ENCODE measurements at regions not wholly inside any gene's neighbourhood (a gene's known extent, or its start where the extent isn't known, plus 50 kb on each side); places are given as distances from the start of the nearest gene placed in this dataset.

- Histone ChIP-seq H3K4me3 (no peak overlapping the region), H4K20me1 (ENCODE audit: insufficient read depth, poor library complexity, severe bottlenecking) (no peaks in the 10 kb centered on the region), H3K79me2 (no peaks in the 10 kb centered on the region), H3K9me2 (replicated peaks; ENCODE audit: insufficient read depth) (no peaks in the 10 kb centered on the region), H3K36me3 (replicated peaks; ENCODE audit: insufficient read depth, low read depth) (no peaks in the 10 kb centered on the region), H3K4me2 (no peak overlapping the region), H3K9me3 (ENCODE audit: low read depth) (no peaks in the 10 kb centered on the region), H3K27me3 (no peaks in the 10 kb centered on the region), H2AFZ (no peak overlapping the region), H3K4me1 (ENCODE audit: insufficient read depth) (no peaks in the 10 kb centered on the region), H3K27ac (no peak overlapping the region)
- no peak for DNase-seq (ENCODE audit: low spot score)
- TF ChIP-seq EZH2phosphoT487 (IDR thresholded peaks at IDR 0.05; ENCODE audit: low read depth, severe bottlenecking, unreplicated experiment) (no peak), CTCF (IDR thresholded peaks at IDR 0.05; ENCODE audit: poor library complexity) (no peak), EZH2 (IDR thresholded peaks at IDR 0.05; ENCODE audit: borderline replicate concordance) (no peak)
Measured at GRCh38 chr1:193504920-193505319, 318.5 kb upstream of the B3GALT2 start.

- H3K27ac ChIP-seq: no peak overlapping the region
- no peaks in the 10 kb centered on the region for H3K9me3 ChIP-seq (ENCODE audit: low read depth)
- H3K4me3 ChIP-seq: no peak overlapping the region
- no peak for DNase-seq (ENCODE audit: low spot score)
- no peaks in the 10 kb centered on the region for H3K79me2 ChIP-seq
- WGBS (ENCODE audit: low lambda C conversion rate, missing lambda C conversion rate): 58% methylated on average over 7 of the region's 7 CpGs
- H3K4me1 ChIP-seq (ENCODE audit: insufficient read depth): peaks cover 10% of the 10 kb centered on the region
- no peaks in the 10 kb centered on the region for H3K27me3 ChIP-seq
- H4K20me1 ChIP-seq (ENCODE audit: insufficient read depth, poor library complexity, severe bottlenecking): no peaks in the 10 kb centered on the region
- TF ChIP-seq EZH2 (IDR thresholded peaks at IDR 0.05; ENCODE audit: borderline replicate concordance) (no peak), CTCF (IDR thresholded peaks at IDR 0.05; ENCODE audit: poor library complexity) (no peak), EZH2phosphoT487 (IDR thresholded peaks at IDR 0.05; ENCODE audit: low read depth, severe bottlenecking, unreplicated experiment) (no peak)
- H3K36me3 ChIP-seq (replicated peaks; ENCODE audit: insufficient read depth, low read depth): no peaks in the 10 kb centered on the region
- H3K9me2 ChIP-seq (replicated peaks; ENCODE audit: insufficient read depth): no peaks in the 10 kb centered on the region
- no peak overlapping the region for H2AFZ ChIP-seq
- no peak overlapping the region for H3K4me2 ChIP-seq
Measured at GRCh38 chr1:193498088-193498655, 311.8 kb upstream of the B3GALT2 start.

- WGBS (ENCODE audit: low lambda C conversion rate, missing lambda C conversion rate): 19% methylated on average over 2 of the region's 2 CpGs
- no peaks in the 10 kb centered on the region for H3K79me2 ChIP-seq
- H4K20me1 ChIP-seq (ENCODE audit: insufficient read depth, poor library complexity, severe bottlenecking): no peaks in the 10 kb centered on the region
Measured at GRCh38 chr1:193494368-193494767, 308.0 kb upstream of the B3GALT2 start.

More at GRCh38 chr1:193494368-193494767, 308.0 kb upstream of the B3GALT2 start:
- Histone ChIP-seq H3K4me3 (no peak overlapping the region), H3K9me3 (ENCODE audit: low read depth) (no peaks in the 10 kb centered on the region), H3K4me1 (ENCODE audit: insufficient read depth) (peaks cover 10% of the 10 kb centered on the region), H3K36me3 (replicated peaks; ENCODE audit: insufficient read depth, low read depth) (no peaks in the 10 kb centered on the region), H3K27me3 (no peaks in the 10 kb centered on the region), H3K4me2 (no peak overlapping the region), H2AFZ (no peak overlapping the region), H3K9me2 (replicated peaks; ENCODE audit: insufficient read depth) (no peaks in the 10 kb centered on the region), H3K27ac (no peak overlapping the region)
- DNase-seq (ENCODE audit: low spot score): no peak
- TF ChIP-seq EZH2 (IDR thresholded peaks at IDR 0.05; ENCODE audit: borderline replicate concordance) (no peak), CTCF (IDR thresholded peaks at IDR 0.05; ENCODE audit: poor library complexity) (no peak), EZH2phosphoT487 (IDR thresholded peaks at IDR 0.05; ENCODE audit: low read depth, severe bottlenecking, unreplicated experiment) (no peak)
